ENCODE measurements at regions not wholly inside any gene's neighbourhood (a gene's known extent, or its start where the extent isn't known, plus 50 kb on each side); places are given as distances from the start of the nearest gene placed in this dataset.

GRCh38 chr18:6624661-6625311, 104.7 kb upstream of the ARHGAP28 start:
- TF ChIP-seq GATA2 (IDR thresholded peaks at IDR 0.05; ENCODE audit: low read depth, low read length): no peak
- TF ChIP-seq GATA3 (IDR thresholded peaks at IDR 0.05; ENCODE audit: low read depth, low read length): no peak

- TF ChIP-seq GATA3 (IDR thresholded peaks at IDR 0.05; ENCODE audit: low read depth, low read length) (no peak), GATA2 (IDR thresholded peaks at IDR 0.05; ENCODE audit: low read depth, low read length) (no peak)
These were observed 104.0 kb upstream of the ARHGAP28 start for GRCh38 chr18:6625481-6625880.

GRCh38 chr18:6626457-6626856, 103.1 kb upstream of the ARHGAP28 start:
- TF ChIP-seq GATA2 (IDR thresholded peaks at IDR 0.05; ENCODE audit: low read depth, low read length) (no peak), GATA3 (IDR thresholded peaks at IDR 0.05; ENCODE audit: low read depth, low read length) (no peak)

GRCh38 chr18:6627645-6628044, 101.9 kb upstream of the ARHGAP28 start:
- TF ChIP-seq GATA2 (IDR thresholded peaks at IDR 0.05; ENCODE audit: low read depth, low read length): no peak
- no peak for TF ChIP-seq GATA3 (IDR thresholded peaks at IDR 0.05; ENCODE audit: low read depth, low read length)

- TF ChIP-seq GATA2 (IDR thresholded peaks at IDR 0.05; ENCODE audit: low read depth, low read length) (no peak), GATA3 (IDR thresholded peaks at IDR 0.05; ENCODE audit: low read depth, low read length) (no peak)
These were observed 101.3 kb upstream of the ARHGAP28 start for GRCh38 chr18:6628187-6628586.

GRCh38 chr18:6629635-6630140, 99.8 kb upstream of the ARHGAP28 start:
- TF ChIP-seq GATA2 (IDR thresholded peaks at IDR 0.05; ENCODE audit: low read depth, low read length) (no peak), GATA3 (IDR thresholded peaks at IDR 0.05; ENCODE audit: low read depth, low read length) (no peak)

- no peak for TF ChIP-seq GATA3 (IDR thresholded peaks at IDR 0.05; ENCODE audit: low read depth, low read length)
- no peak for TF ChIP-seq GATA2 (IDR thresholded peaks at IDR 0.05; ENCODE audit: low read depth, low read length)
These were observed 96.2 kb upstream of the ARHGAP28 start for GRCh38 chr18:6633310-6633709.

- TF ChIP-seq GATA2 (IDR thresholded peaks at IDR 0.05; ENCODE audit: low read depth, low read length) (no peak), GATA3 (IDR thresholded peaks at IDR 0.05; ENCODE audit: low read depth, low read length) (no peak)
These were observed 93.4 kb upstream of the ARHGAP28 start for GRCh38 chr18:6636091-6636490.

- TF ChIP-seq GATA3 (IDR thresholded peaks at IDR 0.05; ENCODE audit: low read depth, low read length) (no peak), GATA2 (IDR thresholded peaks at IDR 0.05; ENCODE audit: low read depth, low read length) (no peak)
These were observed 91.1 kb upstream of the ARHGAP28 start for GRCh38 chr18:6638447-6638846.

GRCh38 chr18:6639305-6639704, 90.2 kb upstream of the ARHGAP28 start:
- TF ChIP-seq GATA2 (IDR thresholded peaks at IDR 0.05; ENCODE audit: low read depth, low read length): no peak
- TF ChIP-seq GATA3 (IDR thresholded peaks at IDR 0.05; ENCODE audit: low read depth, low read length): no peak

- TF ChIP-seq GATA3 (IDR thresholded peaks at IDR 0.05; ENCODE audit: low read depth, low read length) (no peak), GATA2 (IDR thresholded peaks at IDR 0.05; ENCODE audit: low read depth, low read length) (no peak)
These were observed 84.5 kb upstream of the ARHGAP28 start for GRCh38 chr18:6644836-6645627.

- TF ChIP-seq GATA3 (IDR thresholded peaks at IDR 0.05; ENCODE audit: low read depth, low read length): no peak
- TF ChIP-seq GATA2 (IDR thresholded peaks at IDR 0.05; ENCODE audit: low read depth, low read length): no peak
These were observed 82.7 kb upstream of the ARHGAP28 start for GRCh38 chr18:6646801-6647200.

GRCh38 chr18:6648581-6648980, 80.9 kb upstream of the ARHGAP28 start:
- TF ChIP-seq GATA3 (IDR thresholded peaks at IDR 0.05; ENCODE audit: low read depth, low read length): no peak
- TF ChIP-seq GATA2 (IDR thresholded peaks at IDR 0.05; ENCODE audit: low read depth, low read length): no peak

GRCh38 chr18:6649421-6650126, 79.9 kb upstream of the ARHGAP28 start:
- TF ChIP-seq GATA2 (IDR thresholded peaks at IDR 0.05; ENCODE audit: low read depth, low read length): no peak
- no peak for TF ChIP-seq GATA3 (IDR thresholded peaks at IDR 0.05; ENCODE audit: low read depth, low read length)
